H9 (cell line): ENCODE measurements at regions not wholly inside any gene's neighbourhood (a gene's known extent, or its start where the extent isn't known, plus 50 kb on each side); places are given as distances from the start of the nearest gene placed in this dataset.

ENCODE experiments used
- DNase-seq: peaks from one replicate; pipeline ENCODE4 v3.0.0-alpha.2; 2017
- H2AFZ ChIP-seq: one replicate; pipeline ENCODE4 v1.6.1; 2013; ENCODE audit warnings: mild to moderate bottlenecking, low read length, control low read depth, moderate library complexity
- H2AK5ac ChIP-seq: 2 replicates; pipeline ENCODE4 v1.6.1; 2013; ENCODE audit warnings: low read length, control low read depth, mixed read lengths; ENCODE audit not compliant: insufficient read length
- H2BK120ac ChIP-seq: one replicate; pipeline ENCODE4 v1.6.1; 2013; ENCODE audit warnings: low read depth, mild to moderate bottlenecking, low read length, control low read depth, inconsistent platforms; ENCODE audit not compliant: poor library complexity, severe bottlenecking
- H2BK12ac ChIP-seq: 2 replicates; pipeline ENCODE4 v1.6.1; 2013; ENCODE audit warnings: low read length, control low read depth, mixed read lengths, low read depth; ENCODE audit not compliant: insufficient read length
- H2BK15ac ChIP-seq: 2 replicates; pipeline ENCODE4 v1.6.1; 2013; ENCODE audit warnings: low read depth, low read length, control low read depth
- H2BK20ac ChIP-seq: one replicate; pipeline ENCODE4 v1.6.1; 2013; ENCODE audit warnings: low read depth, mild to moderate bottlenecking, low read length, control low read depth, inconsistent platforms; ENCODE audit not compliant: poor library complexity, severe bottlenecking
- H2BK5ac ChIP-seq: 2 replicates; pipeline ENCODE4 v1.6.1; 2013; ENCODE audit warnings: low read length, control low read depth, mixed read lengths; ENCODE audit not compliant: insufficient read length
- H3K14ac ChIP-seq: 2 replicates; pipeline ENCODE4 v1.6.1; 2013; ENCODE audit warnings: low read length, control low read depth; ENCODE audit not compliant: insufficient read depth
- H3K18ac ChIP-seq: 2 replicates; pipeline ENCODE4 v1.6.1; 2013; ENCODE audit warnings: low read depth, mild to moderate bottlenecking, mixed read lengths, low read length, control low read depth; ENCODE audit not compliant: insufficient read length
- H3K23ac ChIP-seq: 2 replicates; pipeline ENCODE4 v1.6.1; 2013; ENCODE audit warnings: low read length, control low read depth, mixed read lengths, low read depth; ENCODE audit not compliant: insufficient read length
- H3K23me2 ChIP-seq: 2 replicates; pipeline ENCODE4 v1.6.1; 2013; ENCODE audit warnings: low read depth, mild to moderate bottlenecking, mixed read lengths, low read length, control low read depth; ENCODE audit not compliant: insufficient read length, poor library complexity, severe bottlenecking
- H3K27ac ChIP-seq: 2 replicates; pipeline ENCODE4 v1.5.1; 2013; ENCODE audit warnings: low read length, control low read depth, mixed read lengths, low read depth; ENCODE audit not compliant: insufficient read length
- H3K27me3 ChIP-seq: 2 replicates; pipeline ENCODE4 v1.6.1; 2013; ENCODE audit warnings: low read length, control low read depth, inconsistent platforms; ENCODE audit not compliant: insufficient read depth
- H3K4ac ChIP-seq: 2 replicates; pipeline ENCODE4 v1.6.1; 2013; ENCODE audit warnings: low read depth, mild to moderate bottlenecking, control low read depth, inconsistent platforms, low read length, moderate library complexity
- H3K4me1 ChIP-seq: 2 replicates; pipeline ENCODE4 v1.6.1; 2013; ENCODE audit warnings: low read length, control low read depth, inconsistent platforms; ENCODE audit not compliant: insufficient read depth
- H3K4me2 ChIP-seq: 2 replicates; pipeline ENCODE4 v1.6.1; 2013; ENCODE audit warnings: low read length, control low read depth, mixed read lengths; ENCODE audit not compliant: insufficient read length, insufficient read depth
- H3K56ac ChIP-seq: 2 replicates; pipeline ENCODE4 v1.6.1; 2013; ENCODE audit warnings: low read depth, mild to moderate bottlenecking, mixed read lengths, low read length, control low read depth; ENCODE audit not compliant: insufficient read length
- H3K79me1 ChIP-seq: 2 replicates; pipeline ENCODE4 v1.6.1; 2013; ENCODE audit warnings: low read depth, mild to moderate bottlenecking, moderate library complexity, low read length, control low read depth, inconsistent platforms; ENCODE audit not compliant: insufficient read depth, poor library complexity, severe bottlenecking
- H3K79me2 ChIP-seq: 2 replicates; pipeline ENCODE4 v1.6.1; 2013; ENCODE audit warnings: low read length, control low read depth, inconsistent platforms; ENCODE audit not compliant: insufficient read depth
- H3K9ac ChIP-seq: 2 replicates; pipeline ENCODE4 v1.6.1; 2013; ENCODE audit warnings: low read length, control low read depth, mixed read lengths; ENCODE audit not compliant: insufficient read length; ENCODE audit errors: extremely low read depth
- H3K9me3 ChIP-seq: one replicate; pipeline ENCODE4 v1.6.1; 2013; ENCODE audit warnings: low read depth, low read length, inconsistent platforms; ENCODE audit not compliant: control insufficient read depth
- H3T11ph ChIP-seq: one replicate; pipeline ENCODE4 v1.6.1; 2013; ENCODE audit warnings: mild to moderate bottlenecking, low read length, control low read depth, inconsistent platforms
- H4K20me1 ChIP-seq: one replicate; pipeline ENCODE4 v1.6.1; 2013; ENCODE audit not compliant: control insufficient read depth, insufficient read length, insufficient read depth
- H4K5ac ChIP-seq: 2 replicates; pipeline ENCODE4 v1.6.1; 2013; ENCODE audit warnings: low read depth, mild to moderate bottlenecking, mixed read lengths, low read length, control low read depth; ENCODE audit not compliant: insufficient read length
- H4K8ac ChIP-seq: replicated peaks from 2 replicates; pipeline ENCODE4 v1.6.1; 2013; ENCODE audit warnings: low read length, control low read depth, mixed read lengths, low read depth; ENCODE audit not compliant: insufficient read length
- H4K91ac ChIP-seq: 2 replicates; pipeline ENCODE4 v1.6.1; 2013; ENCODE audit warnings: low read depth, mild to moderate bottlenecking, moderate library complexity, mixed read lengths, low read length, control low read depth; ENCODE audit not compliant: insufficient read length
- H3K27ac Mint-ChIP-seq, 3 experiments: 2 replicates in 2 of 3; 3 replicates in 1 of 3; pipeline ENCODE4 v1.8.0; 2020 to 2021; ENCODE audit warnings: mixed read lengths in 3 of 3, mild to moderate bottlenecking in 1 of 3, moderate library complexity in 1 of 3
- H3K27me3 Mint-ChIP-seq: 2 replicates; pipeline ENCODE4 v1.8.0; 2021; ENCODE audit warnings: low read depth, mild to moderate bottlenecking, moderate library complexity, mixed read lengths
- H3K36me3 Mint-ChIP-seq, 3 experiments: 2 replicates in 2 of 3; 3 replicates in 1 of 3; pipeline ENCODE4 v1.8.0; 2020 to 2021; ENCODE audit warnings: low read depth in 3 of 3, mixed read lengths in 3 of 3; ENCODE audit not compliant: insufficient read depth in 1 of 3
- H3K4me1 Mint-ChIP-seq, 2 experiments: 2 replicates each; pipeline ENCODE4 v1.8.0; 2020; ENCODE audit warnings: mixed read lengths in 2 of 2
- H3K4me3 Mint-ChIP-seq, 2 experiments: 2 replicates in 1 of 2; 3 replicates in 1 of 2; pipeline ENCODE4 v1.8.0; 2020 to 2021; ENCODE audit warnings: mild to moderate bottlenecking in 2 of 2, mixed read lengths in 2 of 2, moderate library complexity in 1 of 2
- H3K9me3 Mint-ChIP-seq, 2 experiments: 2 replicates in 1 of 2; 3 replicates in 1 of 2; pipeline ENCODE4 v1.8.0; 2020; ENCODE audit warnings: mild to moderate bottlenecking in 2 of 2, mixed read lengths in 2 of 2, moderate library complexity in 1 of 2
- WGBS: extraction: QIAGEN DNeasy Blood & Tissue Kit; methylation state at CpG from one replicate; pipeline ENCODE4 v1.1.7; 2013; ENCODE audit warnings: missing lambda C conversion rate, low lambda C conversion rate, mixed read lengths; ENCODE audit not compliant: insufficient read length; ENCODE audit errors: extremely low coverage; 5-methylcytosine and 5-hydroxymethylcytosine counted together
- TF ChIP-seq, protein P1 (sequence below): fragments of 200-600 bp; sonication (generic); conservative IDR thresholded peaks from 3 replicates; pipeline ENCODE4 v1.8.0; 2021; ENCODE audit warnings: antibody characterized with exemption, mild to moderate bottlenecking

DNA sequence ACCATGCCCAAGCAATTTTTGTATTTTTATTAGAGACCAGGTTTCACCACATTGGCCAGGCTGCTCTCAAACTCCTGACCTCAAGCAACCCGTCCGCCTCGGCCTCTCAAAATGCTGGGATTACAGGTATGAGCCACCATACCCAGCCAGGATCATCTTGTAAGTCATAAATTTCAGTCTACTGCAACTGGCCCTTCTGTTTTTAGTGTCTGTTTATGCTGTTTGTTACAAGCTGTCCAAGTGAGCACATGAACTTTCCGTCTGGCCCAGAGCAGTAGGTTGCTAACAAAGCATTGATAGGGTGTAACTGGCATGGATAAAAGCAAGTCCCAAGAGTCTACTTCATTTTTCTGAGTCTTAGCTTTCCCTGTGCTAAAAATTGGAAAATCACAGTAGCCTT is 164.4 kb upstream of the NT5C1B start:
- Histone ChIP-seq H2BK12ac (no peak overlapping the region), H2AK5ac (no peak overlapping the region), H3K14ac (no peak overlapping the region), H3K4me1 (no peaks in the 10 kb centered on the region), H3K27ac (no peak overlapping the region), H3K23ac (no peak overlapping the region), H3K23me2 (no peaks in the 10 kb centered on the region), H3K9ac (no peak overlapping the region), H2BK5ac (no peak overlapping the region), H2BK120ac (no peak overlapping the region), H2AFZ (no peak overlapping the region), H3K9me3 (no peaks in the 10 kb centered on the region), H3T11ph (no peak overlapping the region), H4K20me1 (no peaks in the 10 kb centered on the region), H3K79me2 (no peaks in the 10 kb centered on the region), H3K18ac (no peak overlapping the region), H2BK15ac (no peak overlapping the region), H3K56ac (no peak overlapping the region), H3K4me2 (no peak overlapping the region), H2BK20ac (no peak overlapping the region), H3K4ac (no peak overlapping the region), H4K8ac (no peak overlapping the region), H4K91ac (no peak overlapping the region), H3K79me1 (no peaks in the 10 kb centered on the region), H3K27me3 (no peaks in the 10 kb centered on the region), H4K5ac (no peak overlapping the region)
- Mint-ChIP-seq H3K9me3 (no peaks in the 10 kb centered on the region), H3K4me1 (no peaks in the 10 kb centered on the region), H3K36me3 (no peaks in the 10 kb centered on the region), H3K4me3 (no peak overlapping the region), H3K27ac (no peak overlapping the region), H3K27me3 (peaks cover 6% of the 10 kb centered on the region)
- no peak for DNase-seq
- TF ChIP-seq, protein P1, sequence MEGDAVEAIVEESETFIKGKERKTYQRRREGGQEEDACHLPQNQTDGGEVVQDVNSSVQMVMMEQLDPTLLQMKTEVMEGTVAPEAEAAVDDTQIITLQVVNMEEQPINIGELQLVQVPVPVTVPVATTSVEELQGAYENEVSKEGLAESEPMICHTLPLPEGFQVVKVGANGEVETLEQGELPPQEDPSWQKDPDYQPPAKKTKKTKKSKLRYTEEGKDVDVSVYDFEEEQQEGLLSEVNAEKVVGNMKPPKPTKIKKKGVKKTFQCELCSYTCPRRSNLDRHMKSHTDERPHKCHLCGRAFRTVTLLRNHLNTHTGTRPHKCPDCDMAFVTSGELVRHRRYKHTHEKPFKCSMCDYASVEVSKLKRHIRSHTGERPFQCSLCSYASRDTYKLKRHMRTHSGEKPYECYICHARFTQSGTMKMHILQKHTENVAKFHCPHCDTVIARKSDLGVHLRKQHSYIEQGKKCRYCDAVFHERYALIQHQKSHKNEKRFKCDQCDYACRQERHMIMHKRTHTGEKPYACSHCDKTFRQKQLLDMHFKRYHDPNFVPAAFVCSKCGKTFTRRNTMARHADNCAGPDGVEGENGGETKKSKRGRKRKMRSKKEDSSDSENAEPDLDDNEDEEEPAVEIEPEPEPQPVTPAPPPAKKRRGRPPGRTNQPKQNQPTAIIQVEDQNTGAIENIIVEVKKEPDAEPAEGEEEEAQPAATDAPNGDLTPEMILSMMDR = no peak
- no CpG with 5 or more reads among the region's 4 CpGs for WGBS
